CD4-positive, alpha-beta T cell treated with Interleukin-21 for 1 hour (primary cell): ENCODE measurements at regions not wholly inside any gene's neighbourhood (a gene's known extent, or its start where the extent isn't known, plus 50 kb on each side); places are given as distances from the start of the nearest gene placed in this dataset.
"Not testable (repeated sequence)": the region's sequence is repeated elsewhere in the genome, so short reads cannot be mapped to it uniquely, and the experiment has no call there.

ENCODE experiments used
- DNase-seq: peaks from one replicate; pipeline ENCODE4 v3.0.0-alpha.2; 2020

- no peak for DNase-seq
Measured at GRCh38 chr12:13339538-13339937, 143.0 kb downstream of the EMP1 start.

GRCh38 chr12:13339091-13339490, 142.6 kb downstream of the EMP1 start:
- DNase-seq, result no peak

DNA sequence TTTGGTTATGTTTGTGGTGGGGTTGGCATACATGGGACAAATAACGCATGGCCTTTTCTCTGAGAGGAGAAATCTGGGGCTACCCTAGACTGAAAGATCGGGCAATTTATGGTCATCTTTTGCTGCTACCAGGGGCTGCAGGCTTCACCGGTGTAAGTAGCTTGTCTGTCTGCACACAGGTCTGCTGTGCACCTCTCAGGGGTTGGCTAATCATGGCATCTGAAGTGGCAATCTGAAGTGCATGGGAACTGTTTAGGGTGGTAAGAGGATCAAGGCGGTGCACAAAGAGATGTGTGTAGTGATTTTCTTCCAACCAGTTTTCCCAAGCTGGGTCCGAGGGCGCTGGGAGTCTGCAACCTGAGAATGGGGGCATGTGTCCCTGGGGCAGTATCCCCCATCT, 141.3 kb downstream of the EMP1 start:
- no peak for DNase-seq

DNA sequence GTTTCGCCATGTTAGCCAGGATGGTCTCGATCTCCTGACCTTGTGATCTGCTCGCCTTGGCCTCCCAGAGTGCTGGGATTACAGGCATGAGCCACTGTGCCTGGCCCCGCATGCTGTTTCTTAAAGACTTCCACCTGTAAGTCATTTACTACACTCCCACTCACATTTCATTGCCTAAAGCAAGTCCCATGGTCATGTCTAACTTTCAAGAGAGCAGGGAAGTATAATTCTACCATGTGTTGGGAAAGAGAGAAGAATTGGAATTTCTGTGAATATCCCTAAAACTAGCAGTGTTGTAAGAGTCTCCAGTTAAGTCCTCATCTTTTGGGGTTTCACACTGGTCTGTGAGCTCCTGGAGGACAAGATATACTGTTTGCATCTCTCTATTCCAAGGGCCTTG, 139.7 kb downstream of the EMP1 start:
- no peak for DNase-seq

DNA sequence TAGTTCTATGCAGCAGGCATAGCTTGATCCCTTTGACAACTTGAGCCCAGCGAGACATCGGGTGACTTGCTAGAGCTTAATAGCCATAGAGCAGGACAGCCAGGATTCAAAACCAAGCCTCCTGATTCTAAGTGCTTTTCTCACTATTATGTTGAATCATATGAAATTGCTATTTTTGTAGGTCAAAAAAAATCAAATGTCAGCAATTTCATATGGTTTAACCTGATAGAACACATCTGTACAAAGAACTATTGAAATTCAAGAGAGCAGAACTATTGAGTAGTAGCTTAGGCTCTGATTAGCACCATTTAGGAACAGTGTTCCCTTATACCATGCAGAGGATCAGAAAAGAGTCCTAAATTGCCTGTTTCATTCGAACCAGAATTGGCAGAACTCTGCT, 132.0 kb downstream of the EMP1 start:
- DNase-seq, result no peak

- DNase-seq, result no peak
Measured at GRCh38 chr12:13326076-13326475, 129.6 kb downstream of the EMP1 start.

DNA sequence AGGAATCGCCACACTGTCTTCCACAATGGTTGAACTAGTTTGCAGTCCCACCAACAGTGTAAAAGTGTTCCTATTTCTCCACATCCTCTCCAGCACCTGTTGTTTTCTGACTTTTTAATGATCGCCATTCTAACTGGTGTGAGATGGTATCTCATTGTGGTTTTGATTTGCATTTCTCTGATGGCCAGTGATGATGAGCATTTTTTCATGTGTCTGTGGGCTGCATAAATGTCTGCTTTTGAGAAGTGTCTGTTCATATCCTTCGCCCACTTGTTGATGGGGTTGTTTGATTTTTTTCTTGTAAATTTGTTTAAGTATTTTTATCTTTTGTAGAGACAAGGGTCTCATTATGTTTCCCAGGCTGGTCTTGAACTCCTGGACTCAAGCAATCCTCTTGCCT, 128.5 kb downstream of the EMP1 start:
- not testable (repeated sequence) for DNase-seq

DNA sequence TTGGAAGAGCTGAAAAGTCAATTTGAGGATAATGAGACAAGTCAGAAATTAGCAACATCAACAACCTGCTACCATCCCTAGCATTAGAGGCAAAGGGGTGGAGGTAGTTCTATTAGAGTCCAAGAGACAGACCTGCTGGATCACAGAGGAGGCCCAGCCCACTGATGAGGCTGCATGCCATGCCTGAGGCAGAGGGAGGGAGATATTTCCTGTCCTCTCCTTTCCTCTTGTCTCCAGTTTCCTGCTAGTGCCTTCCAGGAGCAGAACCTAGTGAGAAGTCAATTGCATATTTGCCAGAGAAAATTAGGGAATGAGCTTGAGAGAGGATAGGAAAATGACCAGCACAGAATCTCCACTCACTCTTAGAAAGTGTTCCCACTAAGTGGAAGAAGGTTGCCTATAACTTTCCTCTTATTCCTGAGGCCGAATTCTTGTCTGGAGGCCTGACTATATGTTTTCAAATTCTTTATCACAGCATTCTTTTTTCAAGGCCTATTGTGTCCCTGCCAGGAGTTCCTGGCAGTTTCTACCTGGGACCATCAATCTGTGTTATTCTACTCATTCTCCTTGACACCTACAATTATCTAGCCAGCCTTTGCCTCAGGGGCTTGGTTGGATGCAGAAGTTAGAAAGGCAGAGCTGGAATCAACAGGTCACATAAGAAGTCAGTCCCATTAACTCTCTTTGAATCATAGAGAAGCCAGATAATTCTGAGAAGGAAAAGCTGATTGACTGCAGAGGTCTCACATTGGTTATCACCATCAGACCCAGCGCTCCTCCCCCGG, 121.9 kb downstream of the EMP1 start:
- no peak for DNase-seq

GRCh38 chr12:13316587-13317246, 120.2 kb downstream of the EMP1 start:
- DNase-seq, result no peak

- no peak for DNase-seq
Measured at GRCh38 chr12:13313886-13314285, 117.4 kb downstream of the EMP1 start.

- no peak for DNase-seq
Measured at GRCh38 chr12:13311551-13311950, 115.0 kb downstream of the EMP1 start.

DNA sequence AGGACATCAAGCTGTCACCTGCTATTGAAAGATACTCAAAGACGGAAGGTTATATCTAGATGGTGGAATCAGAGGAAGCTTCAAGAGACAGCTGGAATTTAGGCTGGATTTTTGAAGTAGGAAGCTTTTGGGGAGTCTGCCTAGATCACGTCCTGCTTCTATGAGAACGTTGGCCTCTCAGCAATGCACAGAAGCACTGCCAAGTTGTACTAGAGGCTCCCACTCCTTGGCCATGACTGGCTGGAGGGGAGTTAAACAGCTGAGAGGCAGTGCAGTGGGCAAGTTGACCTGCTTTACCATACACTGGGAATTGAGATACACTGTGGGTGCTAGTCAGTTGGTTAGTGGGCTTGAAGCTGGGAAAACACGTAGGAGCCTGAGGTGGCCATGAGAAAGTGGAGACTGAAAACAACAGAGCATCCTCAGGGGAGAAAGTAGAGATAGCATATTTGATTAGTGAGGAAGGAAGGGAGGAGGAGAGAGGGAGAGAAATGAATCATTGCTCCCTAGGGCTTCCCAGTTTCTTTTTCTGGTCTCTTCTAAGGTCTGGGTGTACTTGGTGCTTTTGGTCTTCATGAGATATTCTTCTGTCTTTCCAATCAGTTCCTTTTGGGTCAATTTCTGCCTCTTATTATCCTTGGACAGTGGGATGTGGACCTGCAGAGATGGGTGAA, 110.8 kb downstream of the EMP1 start:
- no peak for DNase-seq

DNA sequence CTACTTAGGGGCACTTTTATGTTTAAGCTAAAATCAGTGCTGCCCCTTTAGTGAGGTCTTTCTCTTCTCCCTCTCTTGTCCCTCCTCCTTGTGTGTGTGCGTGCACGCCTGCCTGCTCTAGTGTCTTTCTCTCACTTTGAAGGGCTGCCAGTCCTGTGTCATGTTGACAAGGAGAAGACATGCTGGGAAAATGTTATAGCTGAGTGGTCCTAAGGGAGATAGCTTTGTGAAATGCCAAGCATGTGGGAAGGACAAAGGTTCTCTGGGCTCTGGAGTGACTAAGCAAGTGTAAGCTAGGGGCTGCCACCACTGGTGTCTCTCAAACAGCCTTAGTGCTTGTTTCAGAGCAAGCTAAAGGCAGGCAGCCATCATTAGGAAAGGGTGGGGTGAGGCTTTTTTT, 108.4 kb downstream of the EMP1 start:
- no peak for DNase-seq

DNA sequence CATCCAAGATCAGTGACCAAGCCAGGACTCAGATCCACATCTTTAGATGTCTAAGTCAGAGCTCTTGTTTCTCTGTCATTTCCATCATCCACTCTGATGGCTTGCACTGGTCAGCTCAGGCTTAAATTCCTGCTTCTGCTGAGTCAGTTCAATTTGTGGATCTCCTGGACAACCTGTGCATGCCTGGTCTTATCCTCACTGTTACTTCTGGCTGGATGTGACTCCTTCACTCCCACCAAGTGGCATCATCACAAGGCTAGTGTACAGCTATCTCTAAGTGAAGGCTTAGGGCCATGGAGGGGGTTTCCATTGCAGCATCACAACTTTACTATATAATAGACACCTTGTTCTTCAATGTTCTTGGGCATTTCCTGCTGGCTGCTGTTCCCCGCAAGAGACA, 102.9 kb downstream of the EMP1 start:
- DNase-seq, result no peak

GRCh38 chr12:13293096-13293495, 96.6 kb downstream of the EMP1 start:
- no peak for DNase-seq

- DNase-seq, result no peak
Measured at GRCh38 chr12:13289653-13290289, 93.2 kb downstream of the EMP1 start.

GRCh38 chr12:13288937-13289652, 92.6 kb downstream of the EMP1 start:
- DNase-seq, result no peak

DNA sequence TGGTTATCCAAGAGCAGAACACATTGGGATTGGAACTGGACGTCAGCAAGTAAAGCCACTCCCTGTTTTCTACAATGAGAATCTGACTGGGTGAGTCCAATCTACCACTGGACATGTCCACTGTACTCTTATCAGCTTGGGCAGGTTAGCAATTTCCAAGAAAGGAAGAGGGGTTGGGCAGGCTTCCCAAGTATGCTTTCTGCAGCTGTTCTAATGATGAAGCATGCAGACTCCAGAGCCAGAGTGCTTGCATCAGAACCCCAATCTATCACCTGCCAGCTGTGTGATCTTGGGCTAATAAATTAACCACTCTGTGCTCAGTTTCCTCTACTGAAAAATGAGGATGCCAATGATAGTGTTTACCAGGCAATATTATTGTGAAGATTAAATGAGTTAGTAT, 92.0 kb downstream of the EMP1 start:
- no peak for DNase-seq

- DNase-seq, result no peak
Measured at GRCh38 chr12:13283867-13284266, 87.3 kb downstream of the EMP1 start.

GRCh38 chr12:13282861-13283260, 86.3 kb downstream of the EMP1 start:
- DNase-seq, result no peak

DNA sequence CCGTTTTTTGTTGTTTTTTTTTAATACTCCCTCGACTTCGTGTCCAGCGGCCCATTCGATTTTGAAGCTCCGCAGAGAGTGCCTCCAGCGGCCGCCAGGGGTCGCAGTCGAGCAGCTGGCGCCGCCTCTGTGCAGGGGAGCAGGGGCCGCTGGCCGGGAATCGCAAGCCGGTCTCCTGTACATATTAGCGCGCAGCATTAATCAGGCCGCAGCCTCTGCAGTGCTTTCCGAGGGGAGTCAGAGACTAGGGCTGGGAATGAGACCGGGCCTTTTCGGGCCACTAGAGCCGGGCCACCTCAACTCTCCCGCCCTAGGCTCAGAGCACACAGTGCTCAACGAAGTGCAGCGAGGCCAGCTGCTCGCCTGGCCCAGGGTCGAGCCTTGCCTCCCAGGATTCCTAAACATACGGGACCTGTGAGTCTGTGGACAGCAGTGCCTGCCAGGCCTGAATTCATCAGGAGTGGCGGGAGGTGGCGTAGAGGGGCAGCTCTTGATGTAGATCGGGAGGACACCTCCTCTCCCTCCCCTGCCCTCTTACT, 81.8 kb downstream of the EMP1 start:
- peak; percentile 38 for DNase-seq

DNA sequence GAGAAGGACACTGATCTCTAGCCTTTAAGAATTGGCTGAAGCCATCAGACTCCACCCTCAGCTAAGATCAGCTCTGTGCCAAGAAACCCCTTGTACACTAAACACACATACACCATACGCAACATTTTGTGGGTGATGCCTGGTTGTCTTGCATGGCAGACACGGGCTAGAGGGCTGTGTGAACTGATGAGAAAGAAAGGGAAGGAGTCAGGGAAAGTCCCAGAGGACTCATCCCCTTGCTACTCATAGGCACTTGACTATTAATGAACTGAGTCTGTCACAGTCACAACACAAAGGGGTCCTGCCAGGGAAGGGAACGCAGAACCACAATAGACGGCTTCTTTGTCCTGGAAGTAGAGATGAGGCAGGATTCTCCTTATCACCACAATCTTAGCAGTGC, 80.8 kb downstream of the EMP1 start:
- no peak for DNase-seq
